ENCODE measurements at regions not wholly inside any gene's neighbourhood (a gene's known extent, or its start where the extent isn't known, plus 50 kb on each side); places are given as distances from the start of the nearest gene placed in this dataset.
"Not testable (repeated sequence)": the region's sequence is repeated elsewhere in the genome, so short reads cannot be mapped to it uniquely, and the experiment has no call there.

DNA sequence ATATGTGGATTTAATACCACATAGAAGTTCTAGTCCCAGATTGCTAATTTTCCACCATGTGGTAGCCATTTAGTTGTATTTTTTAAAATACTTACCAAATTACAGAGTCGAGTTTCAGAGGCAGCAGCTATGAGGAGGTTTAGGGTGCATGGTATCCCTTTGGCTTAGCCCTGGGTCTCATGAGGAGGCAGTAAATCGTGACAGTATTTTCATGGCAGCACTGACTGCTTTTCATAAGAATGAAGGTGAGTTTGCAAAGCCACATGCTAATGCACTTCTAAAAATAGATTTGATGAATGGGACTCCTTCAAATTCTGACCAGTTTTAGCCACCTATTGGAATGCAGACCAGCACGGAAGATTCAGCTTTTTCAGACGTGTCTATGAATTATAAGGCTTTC lies 114.0 kb upstream of the FRG1 start:
- H3K27me3 ChIP-seq (replicated peaks), result no peaks in the 10 kb centered on the region
- no peak for DNase-seq (ENCODE audit: low read depth in 1 of 2, low spot score in 2 of 2)
- H3K36me3 ChIP-seq, result no peaks in the 10 kb centered on the region
- peaks cover 10% of the 10 kb centered on the region; the same call in 1 of the 2 replicates for H3K9me3 ChIP-seq (replicated peaks)
- H3K27ac ChIP-seq, result no peak overlapping the region
- no peak overlapping the region for H3K4me3 ChIP-seq
- H3K4me1 ChIP-seq (replicated peaks), result no peaks in the 10 kb centered on the region

DNA sequence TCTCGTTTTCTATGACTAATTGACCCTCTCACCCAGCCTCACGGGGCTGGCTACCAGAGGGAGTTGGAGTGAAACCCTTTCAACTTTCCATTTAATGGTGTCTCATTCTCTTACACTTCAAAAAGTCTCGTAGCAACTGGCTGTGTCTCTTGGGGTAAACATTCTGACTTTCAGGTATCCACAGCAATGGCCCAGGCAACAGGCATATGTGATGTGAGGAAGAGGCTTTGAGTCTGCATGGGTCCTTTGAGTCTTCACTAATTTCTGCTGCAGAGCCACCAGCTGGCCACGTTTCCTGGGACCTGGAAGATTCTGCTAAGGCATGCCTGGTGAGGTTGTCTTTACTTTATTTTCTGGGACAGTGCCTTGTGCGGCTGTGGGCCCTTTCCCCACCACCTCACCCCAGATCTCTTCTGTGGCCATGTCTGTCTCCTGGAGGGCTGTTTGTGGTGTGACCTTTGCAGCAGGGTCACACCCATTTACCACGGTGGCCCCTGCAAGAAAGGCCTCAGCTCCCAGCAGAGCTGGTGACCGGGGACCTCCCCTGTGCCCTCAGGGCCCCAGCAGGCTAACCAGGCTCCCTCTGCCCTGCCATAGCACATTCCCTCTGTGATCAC lies 112.5 kb upstream of the FRG1 start:
- DNase-seq (ENCODE audit: low read depth in 1 of 2, low spot score in 2 of 2), result no peak
- Histone ChIP-seq H3K9me3 (replicated peaks) (peaks cover 12% of the 10 kb centered on the region), H3K27ac (no peak overlapping the region), H3K4me1 (replicated peaks) (no peaks in the 10 kb centered on the region), H3K4me3 (no peak overlapping the region), H3K36me3 (no peaks in the 10 kb centered on the region), H3K27me3 (replicated peaks) (no peaks in the 10 kb centered on the region)

- Histone ChIP-seq H3K36me3 (no peaks in the 10 kb centered on the region), H3K9me3 (replicated peaks) (peaks cover 2% of the 10 kb centered on the region), H3K4me3 (no peak overlapping the region), H3K27me3 (replicated peaks) (no peaks in the 10 kb centered on the region), H3K4me1 (replicated peaks) (no peaks in the 10 kb centered on the region), H3K27ac (no peak overlapping the region)
- DNase-seq (ENCODE audit: low read depth in 1 of 2, low spot score in 2 of 2), result no peak
These were observed 108.1 kb upstream of the FRG1 start for GRCh38 chr4:189832528-189832927.

- Histone ChIP-seq H3K4me1 (replicated peaks) (no peaks in the 10 kb centered on the region), H3K4me3 (no peak overlapping the region), H3K27me3 (replicated peaks) (no peaks in the 10 kb centered on the region), H3K9me3 (replicated peaks) (peaks cover 2% of the 10 kb centered on the region; the same call in 1 of the 2 replicates), H3K36me3 (no peaks in the 10 kb centered on the region), H3K27ac (no peak overlapping the region)
- no peak for DNase-seq (ENCODE audit: low read depth in 1 of 2, low spot score in 2 of 2)
These were observed 106.1 kb upstream of the FRG1 start for GRCh38 chr4:189834616-189835015.

GRCh38 chr4:189835505-189835904 lies 105.2 kb upstream of the FRG1 start:
- no peak for DNase-seq (ENCODE audit: low read depth in 1 of 2, low spot score in 2 of 2)
- no peaks in the 10 kb centered on the region for H3K4me1 ChIP-seq (replicated peaks)
- H3K9me3 ChIP-seq (replicated peaks), result peaks cover 6% of the 10 kb centered on the region; the same call in 1 of the 2 replicates
- no peak overlapping the region for H3K27ac ChIP-seq
- no peaks in the 10 kb centered on the region for H3K27me3 ChIP-seq (replicated peaks)
- H3K4me3 ChIP-seq, result no peak overlapping the region
- H3K36me3 ChIP-seq, result no peaks in the 10 kb centered on the region

- H3K4me1 ChIP-seq (replicated peaks), result no peaks in the 10 kb centered on the region
- no peaks in the 10 kb centered on the region for H3K36me3 ChIP-seq
- H3K27ac ChIP-seq, result no peak overlapping the region
- no peak overlapping the region for H3K4me3 ChIP-seq
- peaks cover 8% of the 10 kb centered on the region for H3K9me3 ChIP-seq (replicated peaks)
- DNase-seq (ENCODE audit: low read depth in 1 of 2, low spot score in 2 of 2), result no peak
- no peaks in the 10 kb centered on the region for H3K27me3 ChIP-seq (replicated peaks)
These were observed 103.2 kb upstream of the FRG1 start for GRCh38 chr4:189837471-189837870.

DNA sequence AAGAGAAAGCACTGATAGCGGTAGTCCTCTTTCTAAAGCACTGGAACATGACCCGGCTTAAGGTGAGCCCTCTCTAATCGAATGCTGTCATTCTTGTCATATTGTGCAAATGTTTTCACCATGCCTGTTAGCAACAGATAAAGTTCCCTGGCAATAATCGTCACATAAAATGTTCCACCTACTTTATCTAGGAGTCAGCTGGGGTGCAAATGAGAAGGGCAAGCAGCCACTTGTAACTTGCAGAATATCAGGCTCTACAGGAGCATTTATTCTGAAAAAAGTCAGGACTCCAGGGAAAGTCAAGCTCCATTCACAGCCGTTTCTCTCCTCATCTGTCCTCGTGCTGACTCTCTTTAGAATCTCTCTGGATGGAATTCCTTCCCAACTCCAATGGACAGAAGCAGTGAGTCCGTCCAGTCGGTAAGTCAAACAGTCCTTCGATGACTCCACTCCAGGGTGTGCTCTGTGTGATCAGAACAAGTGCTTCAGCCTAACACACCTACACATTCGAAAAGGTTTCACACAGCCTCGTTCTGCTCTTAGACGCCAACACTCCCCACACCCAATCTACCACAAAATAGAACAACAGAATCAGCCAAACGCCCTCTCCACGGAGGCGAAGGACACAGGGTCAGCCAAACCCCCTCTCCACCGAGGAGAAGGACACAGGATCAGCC lies 101.7 kb upstream of the FRG1 start:
- peaks cover 8% of the 10 kb centered on the region for H3K9me3 ChIP-seq (replicated peaks)
- no peak for DNase-seq (ENCODE audit: low read depth in 1 of 2, low spot score in 2 of 2)
- H3K4me3 ChIP-seq, result no peak overlapping the region
- no peaks in the 10 kb centered on the region for H3K4me1 ChIP-seq (replicated peaks)
- H3K27ac ChIP-seq, result no peak overlapping the region
- H3K36me3 ChIP-seq, result no peaks in the 10 kb centered on the region
- H3K27me3 ChIP-seq (replicated peaks), result no peaks in the 10 kb centered on the region

DNA sequence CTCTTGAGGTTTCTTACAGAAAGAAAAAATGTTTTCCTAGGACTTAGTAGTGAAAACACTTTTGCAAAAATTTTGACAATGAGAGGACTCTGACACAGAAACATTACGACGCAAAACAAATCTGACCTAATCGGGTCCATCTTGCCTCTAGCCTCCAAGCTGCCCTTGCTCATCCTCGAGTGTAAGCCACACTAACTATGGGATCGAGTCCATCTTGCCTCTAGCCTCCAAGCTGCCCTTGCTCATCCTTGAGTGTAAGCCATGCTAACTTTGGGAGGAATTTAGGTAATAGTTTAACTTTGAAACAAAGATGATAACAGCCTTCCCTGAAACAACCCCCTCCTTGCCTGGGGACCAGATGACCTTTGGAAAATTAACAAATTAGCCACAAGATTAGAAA lies 100.3 kb upstream of the FRG1 start:
- H3K4me1 ChIP-seq (replicated peaks), result no peaks in the 10 kb centered on the region
- peaks cover 8% of the 10 kb centered on the region for H3K9me3 ChIP-seq (replicated peaks)
- H3K36me3 ChIP-seq, result no peaks in the 10 kb centered on the region
- DNase-seq (ENCODE audit: low read depth in 1 of 2, low spot score in 2 of 2), result no peak
- no peak overlapping the region for H3K4me3 ChIP-seq
- no peak overlapping the region for H3K27ac ChIP-seq
- H3K27me3 ChIP-seq (replicated peaks), result no peaks in the 10 kb centered on the region

DNA sequence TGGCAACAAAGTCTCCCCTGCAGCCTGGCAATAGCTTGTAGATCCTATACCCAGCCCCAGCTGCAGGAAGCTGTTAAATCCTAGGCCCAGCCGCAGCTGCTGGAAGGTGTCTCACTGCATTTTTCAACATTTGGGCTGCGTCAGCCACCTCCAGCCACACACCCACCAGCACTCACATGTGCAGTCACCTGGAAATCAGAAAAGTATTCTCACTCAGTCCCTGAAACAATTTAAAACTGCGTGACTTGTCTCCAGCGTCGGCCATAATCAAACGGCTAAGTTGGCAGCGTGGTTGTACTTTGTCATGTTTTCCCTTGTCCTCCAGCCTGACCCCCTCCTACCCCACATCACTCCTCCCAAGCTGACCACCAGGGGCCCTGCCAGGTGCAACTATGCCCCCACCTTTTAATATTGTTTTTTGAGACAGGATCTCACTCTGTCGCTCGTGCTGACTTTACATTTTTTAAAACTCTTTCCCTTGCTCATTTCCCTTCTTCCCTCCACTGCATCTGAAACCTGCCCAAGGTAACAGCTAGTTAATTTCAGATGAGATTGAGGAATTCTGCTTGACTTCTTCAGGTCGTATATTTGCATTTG lies 97.2 kb upstream of the FRG1 start:
- Histone ChIP-seq H3K27ac (no peak overlapping the region), H3K9me3 (replicated peaks) (peaks cover 8% of the 10 kb centered on the region), H3K4me3 (no peak overlapping the region), H3K36me3 (no peaks in the 10 kb centered on the region), H3K27me3 (replicated peaks) (no peaks in the 10 kb centered on the region), H3K4me1 (replicated peaks) (no peaks in the 10 kb centered on the region)
- DNase-seq (ENCODE audit: low read depth in 1 of 2, low spot score in 2 of 2), result no peak

DNA sequence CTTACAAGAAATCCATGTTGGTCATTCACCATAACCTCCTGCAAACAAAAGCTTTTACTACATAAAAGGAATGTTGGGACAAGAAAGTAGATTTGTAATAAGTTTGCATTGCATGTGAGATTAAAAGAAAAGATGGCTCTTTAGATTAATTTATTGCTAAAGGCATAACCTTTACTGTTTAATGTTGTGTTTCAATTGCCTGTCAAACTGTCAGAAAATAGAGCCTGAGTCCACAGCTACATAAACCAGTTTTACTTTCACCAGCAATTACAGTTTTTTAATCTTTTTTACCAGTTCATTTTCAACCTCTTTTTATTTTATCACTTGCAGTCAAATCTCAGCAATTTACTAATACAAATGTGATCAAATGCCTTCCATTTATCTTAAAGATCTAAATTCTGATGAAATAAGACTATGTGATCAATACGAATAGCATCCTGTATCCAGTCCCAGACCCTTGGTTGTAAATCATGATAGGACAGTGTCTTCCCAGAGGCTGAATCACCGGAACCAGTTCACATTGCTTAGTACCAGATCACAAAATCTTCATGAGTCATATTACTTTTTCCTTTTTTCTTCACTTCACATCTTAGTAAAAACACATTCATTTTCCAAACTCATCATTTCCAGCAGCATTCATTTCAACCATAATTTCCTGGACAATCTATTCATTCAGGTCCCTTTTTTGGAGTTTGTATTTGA lies 95.4 kb upstream of the FRG1 start:
- H3K27me3 ChIP-seq (replicated peaks), result no peaks in the 10 kb centered on the region
- no peak overlapping the region for H3K4me3 ChIP-seq
- no peak for DNase-seq (ENCODE audit: low read depth in 1 of 2, low spot score in 2 of 2)
- H3K36me3 ChIP-seq, result no peaks in the 10 kb centered on the region
- H3K27ac ChIP-seq, result no peak overlapping the region
- H3K9me3 ChIP-seq (replicated peaks), result peaks cover 6% of the 10 kb centered on the region
- H3K4me1 ChIP-seq (replicated peaks), result no peaks in the 10 kb centered on the region

- H3K27ac ChIP-seq; H3K27me3 ChIP-seq (replicated peaks); H3K9me3 ChIP-seq (replicated peaks); H3K36me3 ChIP-seq; H3K4me1 ChIP-seq (replicated peaks); H3K4me3 ChIP-seq: not testable (repeated sequence)
- DNase-seq (ENCODE audit: low read depth in 1 of 2, low spot score in 2 of 2), result peak in 1 of 2 experiments; percentile 53
These were observed 94.6 kb upstream of the FRG1 start for GRCh38 chr4:189846094-189846493.

- not testable (repeated sequence) for H3K27ac ChIP-seq; H3K36me3 ChIP-seq; H3K4me1 ChIP-seq (replicated peaks); H3K27me3 ChIP-seq (replicated peaks); H3K9me3 ChIP-seq (replicated peaks); H3K4me3 ChIP-seq
- DNase-seq (ENCODE audit: low read depth in 1 of 2, low spot score in 2 of 2), result peak in 1 of 2 experiments; percentile 49
These were observed 94.1 kb upstream of the FRG1 start for GRCh38 chr4:189846608-189847007.

DNA sequence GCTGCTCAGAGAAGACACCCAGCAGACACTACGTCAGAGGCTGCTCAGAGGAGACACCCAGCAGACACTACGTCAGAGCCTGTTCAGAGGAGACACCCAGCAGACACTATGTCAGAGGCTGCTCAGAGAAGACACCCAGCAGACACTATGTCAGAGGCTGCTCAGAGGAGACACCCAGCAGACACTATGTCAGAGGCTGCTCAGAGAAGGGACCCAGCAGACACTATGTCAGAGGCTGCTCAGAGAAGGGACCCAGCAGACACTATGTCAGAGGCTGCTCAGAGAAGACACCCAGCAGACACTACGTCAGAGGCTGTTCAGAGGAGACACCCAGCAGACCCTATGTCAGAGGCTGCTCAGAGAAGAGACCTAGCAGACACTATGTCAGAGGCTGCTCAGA lies 92.0 kb upstream of the FRG1 start:
- H3K36me3 ChIP-seq; DNase-seq (ENCODE audit: low read depth in 1 of 2, low spot score in 2 of 2); H3K9me3 ChIP-seq (replicated peaks); H3K27ac ChIP-seq; H3K27me3 ChIP-seq (replicated peaks); H3K4me1 ChIP-seq (replicated peaks); H3K4me3 ChIP-seq: not testable (repeated sequence)

GRCh38 chr4:189850239-189850856 lies 90.3 kb upstream of the FRG1 start:
- H3K9me3 ChIP-seq (replicated peaks), result no peaks in the 10 kb centered on the region; the same call in 1 of the 2 replicates
- no peak overlapping the region for H3K27ac ChIP-seq
- no peaks in the 10 kb centered on the region for H3K4me1 ChIP-seq (replicated peaks)
- no peak for DNase-seq (ENCODE audit: low read depth in 1 of 2, low spot score in 2 of 2)
- no peak overlapping the region for H3K4me3 ChIP-seq
- no peaks in the 10 kb centered on the region for H3K27me3 ChIP-seq (replicated peaks)
- no peaks in the 10 kb centered on the region for H3K36me3 ChIP-seq

Measured in SJSA1 (cell line).